ENCODE measurements at regions not wholly inside any gene's neighbourhood (a gene's known extent, or its start where the extent isn't known, plus 50 kb on each side); places are given as distances from the start of the nearest gene placed in this dataset.

- TF ChIP-seq CTCF (IDR thresholded peaks at IDR 0.05): no peak
- no peak overlapping the region for H3K27ac ChIP-seq
- no peak overlapping the region for H3K4me3 ChIP-seq
- no peak for DNase-seq (ENCODE audit: low spot score)
These were observed 61.8 kb upstream of the DNAH14 start for GRCh38 chr1:224867715-224868114.

DNA sequence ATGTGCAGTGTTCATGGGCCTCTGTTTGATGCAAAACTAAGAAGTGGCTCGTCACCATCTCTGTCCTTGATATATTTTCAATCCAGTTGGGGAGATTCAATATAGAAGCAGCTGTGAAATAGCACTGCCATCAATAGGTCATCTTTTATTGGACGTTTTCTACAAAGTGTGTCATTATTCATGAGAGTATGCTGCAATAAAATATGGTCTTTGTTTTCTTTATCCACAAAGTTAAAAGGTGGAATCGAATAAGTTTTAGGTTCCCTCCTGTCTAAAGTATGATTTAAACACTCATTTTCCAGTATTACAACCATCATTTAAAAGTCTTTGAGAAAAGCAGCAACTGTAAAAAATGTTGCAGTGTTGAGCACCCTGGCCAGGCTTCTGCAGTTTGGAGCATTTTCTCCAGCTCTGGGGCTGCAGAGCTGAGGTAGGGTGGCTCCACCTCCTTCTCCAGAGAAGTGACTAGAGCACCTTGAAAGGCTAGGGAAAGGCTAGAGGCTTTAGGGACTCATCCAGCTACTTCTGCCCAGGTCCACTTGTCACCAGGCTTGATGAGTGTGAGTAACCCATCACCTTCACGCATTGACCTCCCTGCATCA, 56.5 kb upstream of the DNAH14 start:
- no peak overlapping the region for H3K27ac ChIP-seq
- H3K4me3 ChIP-seq: no peak overlapping the region
- no peak for DNase-seq (ENCODE audit: low spot score)
- TF ChIP-seq CTCF (IDR thresholded peaks at IDR 0.05): no peak

- H3K4me3 ChIP-seq: no peak overlapping the region
- H3K27ac ChIP-seq: no peak overlapping the region
- DNase-seq (ENCODE audit: low spot score): no peak
These were observed 55.8 kb upstream of the DNAH14 start for GRCh38 chr1:224873434-224874369.

DNA sequence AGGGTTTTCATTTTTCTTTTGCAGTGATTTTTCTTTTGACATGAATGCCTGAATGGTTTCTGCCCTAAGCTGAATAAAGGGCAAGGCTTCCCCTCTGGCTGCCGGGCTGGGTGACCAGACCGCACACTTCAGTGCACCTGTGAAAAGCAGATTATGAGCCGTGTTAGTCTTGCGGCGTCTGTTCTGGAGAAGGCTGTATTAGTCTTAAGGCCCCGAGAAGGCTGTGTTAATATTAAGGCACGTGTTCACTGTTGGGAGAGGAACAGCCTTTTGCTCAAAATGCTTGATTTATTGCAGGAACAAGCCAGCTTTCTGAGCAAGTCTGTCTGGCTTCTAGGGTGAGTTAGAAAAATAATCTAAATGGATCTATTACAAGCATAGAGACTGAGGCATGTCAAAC, 54.7 kb upstream of the DNAH14 start:
- H3K4me3 ChIP-seq: no peak overlapping the region
- DNase-seq (ENCODE audit: low spot score): no peak
- TF ChIP-seq CTCF (IDR thresholded peaks at IDR 0.05): no peak
- no peak overlapping the region for H3K27ac ChIP-seq

More at GRCh38 chr1:224873434-224874369, 55.8 kb upstream of the DNAH14 start:
- TF ChIP-seq CTCF (IDR thresholded peaks at IDR 0.05): no peak

DNA sequence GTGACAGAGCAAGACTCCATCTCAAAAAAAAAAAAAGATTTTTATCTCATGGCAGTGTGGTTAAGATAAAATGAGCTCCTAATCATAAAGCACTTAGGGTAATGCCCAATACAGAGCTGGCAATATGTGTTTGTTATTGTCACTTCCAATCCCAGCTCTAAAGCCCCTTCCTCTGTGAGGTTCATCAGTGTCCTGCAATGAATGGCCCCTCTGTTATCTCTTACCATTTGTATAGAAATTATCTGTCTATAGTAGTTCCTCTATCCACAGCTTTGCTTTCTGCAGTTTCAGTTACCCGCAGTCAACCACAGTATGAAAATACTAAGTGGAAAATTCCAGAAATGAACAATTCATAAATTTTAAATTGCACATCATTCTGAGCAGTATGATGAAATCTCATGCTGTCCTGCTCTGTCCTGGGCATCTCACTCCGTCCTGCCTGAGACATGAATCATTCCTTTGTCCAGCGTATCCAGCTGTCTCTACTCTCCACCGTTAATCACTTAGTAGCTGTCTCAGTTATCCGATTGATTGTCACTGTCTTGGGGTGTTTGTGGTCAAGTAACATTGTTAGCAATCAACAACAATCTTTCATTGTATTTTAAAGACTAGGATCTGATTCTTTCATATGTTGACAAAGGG, 50.2 kb upstream of the DNAH14 start:
- TF ChIP-seq CTCF (IDR thresholded peaks at IDR 0.05): no peak
- Histone ChIP-seq H3K4me3 (no peak overlapping the region), H3K27ac (no peak overlapping the region)
- no peak for DNase-seq (ENCODE audit: low spot score)
